ENCODE measurements at regions not wholly inside any gene's neighbourhood (a gene's known extent, or its start where the extent isn't known, plus 50 kb on each side); places are given as distances from the start of the nearest gene placed in this dataset.

DNA sequence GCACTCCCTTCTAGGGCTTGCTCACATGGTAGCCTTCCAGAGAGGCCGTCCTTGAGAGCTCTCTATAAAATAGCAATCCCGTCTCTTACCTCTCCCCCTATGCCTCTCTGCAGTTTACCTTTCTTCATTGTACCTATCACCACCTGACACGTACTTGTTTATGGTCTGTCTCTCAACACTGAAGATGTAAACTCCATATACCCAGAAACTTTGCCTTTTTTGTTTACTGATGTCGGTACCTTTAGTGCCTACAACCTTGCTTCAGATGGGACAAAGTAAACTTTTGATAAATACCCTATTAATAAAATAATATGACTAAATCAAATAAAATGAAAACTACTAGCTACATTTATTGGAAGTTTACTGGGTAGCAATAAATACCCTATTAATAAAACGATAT, 220.6 kb downstream of the GPAM start:
- intact Hi-C loops (cut with DNase I; ENCODE audit: low total_unique reads) = no loop called here
- no peak for TF ChIP-seq CTCF (IDR thresholded peaks at IDR 0.05 in 8 of 11, conservative IDR thresholded peaks at IDR 0.05 in 3 of 11)
- TF ChIP-seq POLR2AphosphoS5 (IDR thresholded peaks at IDR 0.05) = no peak
- no peak for TF ChIP-seq POLR2A (IDR thresholded peaks at IDR 0.05)
- WGBS, 5 donors = 77 to 92% (median 81%) methylated on average over 5 of the region's 5 CpGs

GRCh38 chr10:111967116-111967515, 216.4 kb downstream of the GPAM start:
- no peaks in the 10 kb centered on the region for H3K4me1 ChIP-seq
- intact Hi-C loops (cut with DNase I; ENCODE audit: low total_unique reads) = no loop called here
- H3K36me3 ChIP-seq = no peaks in the 10 kb centered on the region
- 67 to 77% (median 75%) methylated on average over 1 of the region's 1 CpG for WGBS, 5 donors
- H3K27me3 ChIP-seq (replicated peaks in 1 of 7) = no peaks in the 10 kb centered on the region
- H3K27ac ChIP-seq = no peak overlapping the region
- H3K4me3 ChIP-seq = no peak overlapping the region
- H3K9me3 ChIP-seq = peaks cover 0 to 15% (median 6%) of the 10 kb centered on the region in 8 donors
- TF ChIP-seq CTCF (IDR thresholded peaks at IDR 0.05 in 8 of 11, conservative IDR thresholded peaks at IDR 0.05 in 3 of 11) (no peak), POLR2A (IDR thresholded peaks at IDR 0.05) (no peak), POLR2AphosphoS5 (IDR thresholded peaks at IDR 0.05) (no peak)
- no peak for DNase-seq

More for the DNA sequence above, 220.6 kb downstream of the GPAM start:
- Histone ChIP-seq H3K36me3 (no peaks in the 10 kb centered on the region), H3K27ac (no peak overlapping the region), H3K9me3 (peaks cover 0 to 22% (median 9%) of the 10 kb centered on the region in 8 donors), H3K27me3 (replicated peaks in 1 of 7) (no peaks in the 10 kb centered on the region), H3K4me1 (no peaks in the 10 kb centered on the region), H3K4me3 (no peak overlapping the region)
- DNase-seq = no peak

DNA sequence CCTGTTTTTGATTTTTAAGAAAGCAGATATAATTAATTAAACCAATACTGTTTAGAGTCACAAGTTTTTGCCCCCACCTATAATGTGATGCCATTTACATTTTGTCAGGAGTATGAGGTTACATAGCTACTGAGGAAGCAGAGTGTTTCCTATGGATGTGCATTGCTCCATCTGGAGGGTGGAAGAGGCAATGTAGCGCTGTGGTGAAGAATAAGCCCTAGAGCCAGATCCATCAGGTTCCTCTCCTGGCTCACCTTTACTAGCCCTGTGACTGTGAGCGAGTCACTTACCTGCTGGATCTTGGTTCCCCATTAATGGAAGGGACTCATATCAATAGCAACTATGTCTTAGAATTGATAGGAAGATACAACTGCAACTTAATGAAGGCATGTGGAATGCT, 216.0 kb downstream of the GPAM start:
- no peak overlapping the region for H3K4me3 ChIP-seq
- no peaks in the 10 kb centered on the region for H3K27me3 ChIP-seq (replicated peaks in 1 of 7)
- H3K27ac ChIP-seq = no peak overlapping the region
- H3K9me3 ChIP-seq = peaks cover 0 to 15% (median 6%) of the 10 kb centered on the region in 8 donors
- TF ChIP-seq POLR2A (IDR thresholded peaks at IDR 0.05) (no peak), POLR2AphosphoS5 (IDR thresholded peaks at IDR 0.05) (no peak), CTCF (IDR thresholded peaks at IDR 0.05 in 8 of 11, conservative IDR thresholded peaks at IDR 0.05 in 3 of 11) (no peak)
- H3K4me1 ChIP-seq = no peaks in the 10 kb centered on the region
- H3K36me3 ChIP-seq = no peaks in the 10 kb centered on the region
- intact Hi-C loops (cut with DNase I; ENCODE audit: low total_unique reads) = no loop called here
- no peak for DNase-seq
- whole genome bisulfite sequencing, 5 donors = 87 to 99% (median 92%) methylated on average over 2 of the region's 2 CpGs

DNA sequence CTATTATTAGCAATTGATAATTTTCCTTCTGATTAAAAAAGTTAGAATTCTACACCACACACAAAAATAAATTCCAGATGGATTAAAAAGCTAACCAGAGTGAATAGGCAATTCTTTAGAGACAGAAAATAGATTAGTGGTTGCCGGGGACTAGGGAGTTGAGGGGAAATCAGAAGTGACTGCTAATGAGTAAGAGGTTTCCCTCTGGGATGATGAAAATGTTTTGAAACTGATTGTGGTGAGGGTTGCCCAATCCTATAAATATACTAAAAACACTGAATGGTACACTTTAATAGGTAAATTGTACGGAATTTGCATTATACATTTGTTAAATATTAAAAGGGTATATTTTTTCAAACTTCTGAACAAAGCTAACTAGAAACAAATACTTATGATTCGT, 214.9 kb downstream of the GPAM start:
- Histone ChIP-seq H3K27ac (no peak overlapping the region), H3K4me3 (no peak overlapping the region), H3K27me3 (replicated peaks in 1 of 7) (no peaks in the 10 kb centered on the region), H3K36me3 (no peaks in the 10 kb centered on the region), H3K9me3 (peaks cover 0 to 15% (median 6%) of the 10 kb centered on the region in 8 donors), H3K4me1 (no peaks in the 10 kb centered on the region)
- TF ChIP-seq CTCF (IDR thresholded peaks at IDR 0.05 in 8 of 11, conservative IDR thresholded peaks at IDR 0.05 in 3 of 11) (no peak), POLR2A (IDR thresholded peaks at IDR 0.05) (no peak), POLR2AphosphoS5 (IDR thresholded peaks at IDR 0.05) (no peak)
- intact Hi-C loops (cut with DNase I; ENCODE audit: low total_unique reads) = no loop called here
- DNase-seq = no peak
- WGBS, 5 donors = 66 to 80% (median 72%) methylated on average over 3 of the region's 3 CpGs

All from spleen (tissue), 11 donors.